ENCODE measurements at regions not wholly inside any gene's neighbourhood (a gene's known extent, or its start where the extent isn't known, plus 50 kb on each side); places are given as distances from the start of the nearest gene placed in this dataset.

DNA sequence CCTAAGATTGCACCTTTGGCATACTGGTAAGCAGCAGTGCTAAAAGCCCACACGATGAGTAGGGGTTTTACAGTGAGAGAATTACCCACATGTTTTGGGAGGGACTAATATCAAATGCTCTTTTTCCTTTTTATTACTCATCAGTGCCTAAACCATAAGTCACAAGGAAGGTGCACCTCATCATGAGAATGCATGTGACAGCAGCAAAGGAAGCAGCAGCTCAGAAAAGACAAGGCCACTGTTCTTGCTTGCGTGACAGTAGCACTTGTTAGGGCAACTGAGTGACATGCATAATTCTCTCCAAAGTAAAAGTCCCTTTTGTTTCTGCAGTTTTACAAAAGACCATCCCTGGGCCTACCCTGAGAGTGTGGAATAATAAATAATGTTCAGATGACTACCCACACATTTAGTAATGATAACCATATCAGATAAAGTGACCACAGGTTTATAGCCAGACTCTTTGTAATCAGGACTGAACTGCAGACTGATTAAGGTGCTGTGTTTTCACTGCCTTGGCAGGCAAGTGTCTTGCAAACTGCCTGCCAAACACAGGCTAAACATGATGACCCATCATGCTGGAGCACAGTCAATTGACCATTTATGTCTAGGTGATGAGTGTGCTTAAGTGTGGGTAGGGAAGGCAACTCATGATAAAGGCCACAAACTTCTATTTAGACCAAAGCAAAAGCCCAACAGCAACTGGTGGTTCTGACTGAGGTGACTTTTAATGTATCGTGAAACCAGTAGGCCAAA is 1751.4 kb downstream of the TP53TG3F start:
- Mint-ChIP-seq H3K27ac (no peak overlapping the region), H3K36me3 (ENCODE audit: insufficient read depth in 1 of 3, low read depth in 3 of 3) (peaks cover 6 to 7% (median 6%) of the 10 kb centered on the region in 3 experiments; a peak in 6 of 7 replicates), H3K4me1 (no peaks in the 10 kb centered on the region), H3K27me3 (ENCODE audit: low read depth) (peaks cover 2% of the 10 kb centered on the region), H3K4me3 (no peak overlapping the region), H3K9me3 (peaks cover 85 to 86% of the 10 kb centered on the region in 2 experiments)
- no peak overlapping the region for H2BK20ac ChIP-seq (ENCODE audit: low read depth, low read length, poor library complexity, severe bottlenecking)
- no peaks in the 10 kb centered on the region for H4K20me1 ChIP-seq (ENCODE audit: control insufficient read depth, insufficient read depth, insufficient read length)
- no peak overlapping the region for H3K4me2 ChIP-seq (ENCODE audit: insufficient read depth, insufficient read length, low read length)
- no peak overlapping the region for H3K23ac ChIP-seq (ENCODE audit: insufficient read length, low read depth, low read length)
- H2BK120ac ChIP-seq (ENCODE audit: low read depth, low read length, poor library complexity, severe bottlenecking): no peak overlapping the region
- no peak overlapping the region for H2AFZ ChIP-seq (ENCODE audit: low read length)
- peaks cover 68% of the 10 kb centered on the region for H3K9me3 ChIP-seq (ENCODE audit: control insufficient read depth, low read depth, low read length)
- no peak overlapping the region for H4K8ac ChIP-seq (replicated peaks; ENCODE audit: insufficient read length, low read depth, low read length)
- no peak overlapping the region for H4K5ac ChIP-seq (ENCODE audit: insufficient read length, low read depth, low read length)
- no peak for DNase-seq
- no peak overlapping the region for H2AK5ac ChIP-seq (ENCODE audit: insufficient read length, low read length)
- TF ChIP-seq, protein P1, sequence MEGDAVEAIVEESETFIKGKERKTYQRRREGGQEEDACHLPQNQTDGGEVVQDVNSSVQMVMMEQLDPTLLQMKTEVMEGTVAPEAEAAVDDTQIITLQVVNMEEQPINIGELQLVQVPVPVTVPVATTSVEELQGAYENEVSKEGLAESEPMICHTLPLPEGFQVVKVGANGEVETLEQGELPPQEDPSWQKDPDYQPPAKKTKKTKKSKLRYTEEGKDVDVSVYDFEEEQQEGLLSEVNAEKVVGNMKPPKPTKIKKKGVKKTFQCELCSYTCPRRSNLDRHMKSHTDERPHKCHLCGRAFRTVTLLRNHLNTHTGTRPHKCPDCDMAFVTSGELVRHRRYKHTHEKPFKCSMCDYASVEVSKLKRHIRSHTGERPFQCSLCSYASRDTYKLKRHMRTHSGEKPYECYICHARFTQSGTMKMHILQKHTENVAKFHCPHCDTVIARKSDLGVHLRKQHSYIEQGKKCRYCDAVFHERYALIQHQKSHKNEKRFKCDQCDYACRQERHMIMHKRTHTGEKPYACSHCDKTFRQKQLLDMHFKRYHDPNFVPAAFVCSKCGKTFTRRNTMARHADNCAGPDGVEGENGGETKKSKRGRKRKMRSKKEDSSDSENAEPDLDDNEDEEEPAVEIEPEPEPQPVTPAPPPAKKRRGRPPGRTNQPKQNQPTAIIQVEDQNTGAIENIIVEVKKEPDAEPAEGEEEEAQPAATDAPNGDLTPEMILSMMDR (conservative IDR thresholded peaks at IDR 0.05): no peak
- H3K27me3 ChIP-seq (ENCODE audit: insufficient read depth, low read length): no peaks in the 10 kb centered on the region
- H3K18ac ChIP-seq (ENCODE audit: insufficient read length, low read depth, low read length): no peak overlapping the region
- no peak overlapping the region for H3K27ac ChIP-seq (ENCODE audit: insufficient read length, low read depth, low read length)
- no peaks in the 10 kb centered on the region for H3K79me1 ChIP-seq (ENCODE audit: insufficient read depth, low read depth, low read length, poor library complexity, severe bottlenecking)
- no peak overlapping the region for H3K4ac ChIP-seq (ENCODE audit: low read depth, low read length)
- no peak overlapping the region for H3K9ac ChIP-seq (ENCODE audit: extremely low read depth, insufficient read length, low read length)
- no peaks in the 10 kb centered on the region for H3K23me2 ChIP-seq (ENCODE audit: insufficient read length, low read depth, low read length, poor library complexity, severe bottlenecking)
- no peak overlapping the region for H2BK5ac ChIP-seq (ENCODE audit: insufficient read length, low read length)
- H3K4me1 ChIP-seq (ENCODE audit: insufficient read depth, low read length): no peaks in the 10 kb centered on the region
- no peak overlapping the region for H4K91ac ChIP-seq (ENCODE audit: insufficient read length, low read depth, low read length)
- H3K79me2 ChIP-seq (ENCODE audit: insufficient read depth, low read length): no peaks in the 10 kb centered on the region
- no CpG with 5 or more reads among the region's 3 CpGs for WGBS (ENCODE audit: extremely low coverage, insufficient read length, low lambda C conversion rate)
- no peak overlapping the region for H2BK12ac ChIP-seq (ENCODE audit: insufficient read length, low read depth, low read length)
- H3K14ac ChIP-seq (ENCODE audit: insufficient read depth, low read length): no peak overlapping the region
- H3T11ph ChIP-seq (ENCODE audit: low read length): no peak overlapping the region
- H3K56ac ChIP-seq (ENCODE audit: insufficient read length, low read depth, low read length): no peak overlapping the region
- no peak overlapping the region for H2BK15ac ChIP-seq (ENCODE audit: low read depth, low read length)

All from H9 (cell line).